Dedifferentiated amniotic fluid mesenchymal stem cell (primary cell): ENCODE measurements at regions not wholly inside any gene's neighbourhood (a gene's known extent, or its start where the extent isn't known, plus 50 kb on each side); places are given as distances from the start of the nearest gene placed in this dataset.
"Not testable (repeated sequence)": the region's sequence is repeated elsewhere in the genome, so short reads cannot be mapped to it uniquely, and the experiment has no call there.

Experiments used
- DNase-seq: peaks from one replicate; pipeline ENCODE4 v3.0.0-alpha.2; 2016; ENCODE audit errors: extremely low spot score

GRCh38 chr10:4448030-4448429 lies 378.0 kb upstream of the AKR1E2 start:
- DNase-seq, result no peak

GRCh38 chr10:4443419-4443818 lies 382.6 kb upstream of the AKR1E2 start:
- DNase-seq, result no peak

GRCh38 chr10:4442296-4442695 lies 383.7 kb upstream of the AKR1E2 start:
- no peak for DNase-seq

- no peak for DNase-seq
Observed at GRCh38 chr10:4440260-4440659, 385.7 kb upstream of the AKR1E2 start.

- DNase-seq, result no peak
Observed at GRCh38 chr10:4437791-4438190, 388.2 kb upstream of the AKR1E2 start.

GRCh38 chr10:4437061-4437460 lies 388.9 kb upstream of the AKR1E2 start:
- no peak for DNase-seq

GRCh38 chr10:4436103-4436502 lies 389.9 kb upstream of the AKR1E2 start:
- DNase-seq, result no peak

- no peak for DNase-seq
Observed at GRCh38 chr10:4434516-4435071, 391.4 kb upstream of the AKR1E2 start.

- no peak for DNase-seq
Observed at GRCh38 chr10:4434105-4434504, 391.9 kb upstream of the AKR1E2 start.

GRCh38 chr10:4431114-4431863 lies 394.7 kb upstream of the AKR1E2 start:
- DNase-seq, result peak; percentile 55

- no peak for DNase-seq
Observed at GRCh38 chr10:4429571-4429970, 396.4 kb upstream of the AKR1E2 start.

GRCh38 chr10:4427532-4427931 lies 398.5 kb upstream of the AKR1E2 start:
- DNase-seq, result no peak

- DNase-seq, result no peak
Observed at GRCh38 chr10:4426866-4427265, 399.1 kb upstream of the AKR1E2 start.

- no peak for DNase-seq
Observed at GRCh38 chr10:4409319-4409718, 416.7 kb upstream of the AKR1E2 start.

- DNase-seq, result no peak
Observed at GRCh38 chr10:4407783-4408182, 418.2 kb upstream of the AKR1E2 start.

GRCh38 chr10:4405828-4406227 lies 420.2 kb upstream of the AKR1E2 start:
- DNase-seq, result no peak

- no peak for DNase-seq
Observed at GRCh38 chr10:4403638-4404252, 422.3 kb upstream of the AKR1E2 start.

- DNase-seq, result not testable (repeated sequence)
Observed at GRCh38 chr10:4401080-4401479, 424.9 kb upstream of the AKR1E2 start.

- peak; percentile 27 for DNase-seq
Observed at GRCh38 chr10:4399556-4399955, 426.5 kb upstream of the AKR1E2 start.

GRCh38 chr10:4398602-4399001 lies 427.4 kb upstream of the AKR1E2 start:
- DNase-seq, result no peak

GRCh38 chr10:4397337-4397736 lies 428.7 kb upstream of the AKR1E2 start:
- DNase-seq, result no peak

- no peak for DNase-seq
Observed at GRCh38 chr10:4396401-4397283, 429.4 kb upstream of the AKR1E2 start.
